Stimulated activated CD4-positive, alpha-beta T cell treated with anti-CD3 and anti-CD28 coated beads, TNF-alpha, amount 100 ng/mL, for 48 hours (primary cell): ENCODE measurements at regions not wholly inside any gene's neighbourhood (a gene's known extent, or its start where the extent isn't known, plus 50 kb on each side); places are given as distances from the start of the nearest gene placed in this dataset.

Source experiments
- DNase-seq, 3 donors: peaks; one replicate each; pipeline ENCODE4 v3.0.0-alpha.2; 2020; ENCODE audit warnings: low read depth in 3 of 3

GRCh38 chr6:156160007-156160794 lies 617.0 kb upstream of the ARID1B start:
- DNase-seq = no peak

- DNase-seq = no peak
These were observed 622.3 kb upstream of the ARID1B start for GRCh38 chr6:156154896-156155295.

- no peak for DNase-seq
These were observed 626.8 kb upstream of the ARID1B start for GRCh38 chr6:156150391-156150790.

DNA sequence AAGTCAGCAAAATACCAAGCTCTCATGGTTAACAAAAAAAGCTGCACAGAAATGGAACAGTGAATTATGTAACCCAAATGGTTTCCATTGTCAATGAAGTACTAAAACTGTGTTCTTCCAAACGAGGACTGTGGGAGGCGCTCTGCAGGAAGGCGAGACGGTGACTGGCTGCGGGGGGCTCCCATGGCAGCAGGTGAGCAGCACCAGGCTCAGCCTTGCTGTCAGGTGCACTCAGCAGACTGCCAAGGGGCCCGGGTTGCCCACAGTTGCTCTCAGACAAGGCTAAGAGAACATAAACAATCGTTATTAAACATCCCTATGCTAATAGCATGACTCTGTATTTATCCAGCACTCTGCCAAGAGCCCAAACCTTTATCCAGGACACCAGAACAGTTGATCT lies 630.3 kb upstream of the ARID1B start:
- DNase-seq = no peak

- no peak for DNase-seq
These were observed 645.8 kb upstream of the ARID1B start for GRCh38 chr6:156131221-156131903.

GRCh38 chr6:156126535-156126934 lies 650.6 kb upstream of the ARID1B start:
- no peak for DNase-seq

DNA sequence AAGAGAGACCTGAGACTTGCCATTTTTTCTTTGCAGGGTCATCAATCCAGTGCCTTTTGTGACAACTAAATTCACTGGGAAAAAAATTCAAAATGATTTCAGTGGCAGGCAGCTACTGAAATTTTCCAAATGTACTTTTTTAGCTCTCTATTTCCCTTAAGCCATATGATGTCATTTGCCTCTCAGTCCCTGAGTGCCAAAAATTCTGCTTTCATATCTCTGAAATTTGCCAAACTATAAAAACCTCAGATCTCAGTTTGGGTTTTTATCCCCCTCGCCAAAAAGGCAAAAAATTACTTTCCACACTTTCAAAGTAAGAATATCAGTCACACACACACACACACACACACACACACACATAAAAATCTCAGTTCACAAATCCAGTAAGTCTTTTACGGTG lies 651.3 kb upstream of the ARID1B start:
- DNase-seq = no peak

DNA sequence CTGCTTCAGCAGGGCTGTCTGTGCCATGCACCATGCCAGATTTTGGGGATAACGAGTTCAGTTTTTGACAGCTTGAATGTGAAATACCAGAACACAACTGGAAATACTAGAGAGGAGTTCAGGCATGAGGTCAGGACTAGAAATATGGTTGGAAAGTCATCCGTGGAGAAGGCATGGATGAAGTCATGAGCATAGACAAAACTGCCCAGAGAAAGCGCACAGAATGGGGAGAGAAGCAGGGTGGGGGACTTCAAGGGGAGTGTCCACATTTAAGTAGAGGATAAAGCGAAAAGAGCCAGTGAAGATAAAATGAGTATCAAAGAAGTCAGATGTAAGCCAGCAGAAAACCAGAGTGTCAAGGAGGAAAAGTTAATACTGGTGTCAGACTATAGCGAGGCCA lies 653.4 kb upstream of the ARID1B start:
- DNase-seq = no peak

DNA sequence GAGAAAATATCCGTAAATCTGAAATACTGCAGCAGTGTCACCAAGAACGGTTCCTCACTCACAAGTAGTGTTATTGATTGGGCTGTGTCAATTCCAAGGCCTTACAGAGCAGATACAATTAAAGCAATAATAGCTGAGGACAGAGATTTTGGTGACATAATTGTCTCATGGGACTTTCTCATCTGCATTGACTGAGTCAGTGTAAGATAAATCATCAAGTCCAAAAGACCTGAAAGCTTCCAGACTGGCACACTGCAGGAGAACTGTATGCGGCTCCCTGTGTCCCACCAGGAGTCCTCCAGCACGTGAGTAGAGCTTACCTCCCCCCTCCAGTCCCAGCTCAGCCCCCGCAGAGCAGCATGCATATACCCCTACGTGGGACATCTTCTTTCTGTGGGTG lies 655.2 kb upstream of the ARID1B start:
- no peak for DNase-seq

DNA sequence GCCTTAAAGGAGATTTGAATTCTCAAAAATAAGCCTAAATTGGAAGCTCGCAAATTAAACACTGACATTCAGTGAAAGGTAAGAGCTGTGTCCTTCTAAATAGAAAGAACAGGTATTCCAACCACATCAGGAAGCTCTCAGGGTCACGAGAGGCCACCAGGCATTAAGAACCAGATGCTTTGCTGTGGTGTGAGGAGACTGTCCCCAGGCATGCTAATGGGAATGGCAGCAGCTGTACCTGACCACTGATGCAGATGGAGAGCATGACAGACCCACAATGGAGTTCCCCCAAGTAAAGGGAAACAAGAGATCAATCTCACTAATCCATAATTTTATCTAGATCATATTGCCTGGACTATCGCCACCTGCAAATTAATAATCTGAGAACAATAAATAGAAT lies 658.9 kb upstream of the NOX3 start:
- no peak for DNase-seq

- DNase-seq = no peak
These were observed 658.0 kb upstream of the NOX3 start for GRCh38 chr6:156113631-156114030.

DNA sequence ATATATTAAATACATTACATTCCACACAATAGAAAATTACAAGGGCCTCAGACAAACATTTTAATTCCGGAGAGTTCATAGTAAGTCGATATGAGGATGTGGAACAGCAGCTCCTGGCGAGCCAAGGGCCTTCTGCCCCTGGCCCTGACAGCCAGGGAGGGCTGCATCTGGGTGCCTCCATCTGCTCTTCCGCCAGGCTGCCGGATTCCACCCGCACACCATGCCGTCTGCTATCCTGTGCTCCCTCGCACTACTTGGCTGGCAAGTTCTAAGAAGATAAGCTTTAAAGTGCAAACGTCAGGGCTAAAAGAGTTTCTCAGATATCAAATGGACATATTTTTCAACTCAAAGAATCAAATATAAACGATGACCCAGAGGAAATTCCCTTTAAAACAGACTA lies 656.3 kb upstream of the NOX3 start:
- no peak for DNase-seq

- DNase-seq = no peak
These were observed 654.6 kb upstream of the NOX3 start for GRCh38 chr6:156110249-156110648.

- DNase-seq = no peak
These were observed 654.1 kb upstream of the NOX3 start for GRCh38 chr6:156109713-156110112.

DNA sequence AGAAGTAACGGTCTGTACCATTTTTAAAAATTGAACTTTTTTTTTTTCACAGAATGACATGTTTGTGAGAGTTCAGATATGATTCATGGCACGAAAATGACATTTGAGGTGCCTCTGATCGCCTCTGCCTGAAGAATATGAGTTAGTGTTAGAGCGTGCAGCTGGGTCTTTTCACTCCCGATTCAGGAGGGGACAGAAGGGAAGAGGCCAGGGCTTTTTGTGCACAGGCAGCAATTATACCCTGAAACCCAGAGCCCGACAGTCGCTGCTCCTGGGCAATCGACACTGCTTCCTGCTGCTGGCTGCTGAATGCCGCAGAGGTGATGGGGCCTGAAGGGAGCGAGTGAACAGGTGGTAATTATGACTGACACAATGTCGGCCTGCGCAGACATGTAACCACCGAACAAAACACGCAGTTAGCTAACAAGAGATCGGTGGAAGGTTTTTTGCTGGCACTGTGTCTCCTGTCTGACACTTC lies 652.0 kb upstream of the NOX3 start:
- DNase-seq = no peak

- no peak for DNase-seq
These were observed 646.5 kb upstream of the NOX3 start for GRCh38 chr6:156102129-156102528.

DNA sequence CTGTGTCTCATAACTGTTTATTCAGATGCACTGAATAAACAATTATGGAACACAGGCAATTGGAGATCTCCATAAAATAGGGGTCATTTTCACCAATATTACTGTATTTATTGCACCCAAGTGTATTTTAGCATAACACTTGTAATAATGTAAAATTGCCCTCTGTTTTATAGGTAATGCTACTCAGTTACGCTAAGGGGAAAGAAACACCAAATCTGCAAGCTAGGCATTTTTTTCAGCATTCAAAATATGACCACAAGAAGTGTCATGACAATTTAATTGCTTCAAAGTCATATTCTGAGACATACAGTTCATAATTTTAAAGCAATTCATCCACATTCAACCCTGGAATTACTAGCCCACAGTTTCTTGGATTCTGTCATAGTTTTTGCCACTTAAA lies 643.2 kb upstream of the NOX3 start:
- no peak for DNase-seq

DNA sequence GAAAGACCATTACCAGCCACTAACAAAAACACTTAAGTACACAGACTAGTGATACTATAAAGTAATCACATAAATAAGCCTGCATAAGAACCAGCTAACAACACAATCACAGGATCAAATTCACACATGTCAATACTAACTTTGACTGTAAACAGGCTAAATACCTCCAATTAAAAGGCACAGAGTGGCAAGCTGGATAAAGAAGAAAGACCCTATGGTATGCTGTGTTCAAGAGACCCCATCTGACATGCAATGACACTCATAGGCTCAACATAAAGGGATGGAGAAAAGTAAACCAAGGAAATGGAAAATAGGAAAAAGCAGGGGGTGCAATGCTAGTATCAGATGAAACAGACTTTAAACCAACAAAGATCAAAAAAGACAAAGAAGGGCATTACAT lies 631.8 kb upstream of the NOX3 start:
- no peak for DNase-seq

DNA sequence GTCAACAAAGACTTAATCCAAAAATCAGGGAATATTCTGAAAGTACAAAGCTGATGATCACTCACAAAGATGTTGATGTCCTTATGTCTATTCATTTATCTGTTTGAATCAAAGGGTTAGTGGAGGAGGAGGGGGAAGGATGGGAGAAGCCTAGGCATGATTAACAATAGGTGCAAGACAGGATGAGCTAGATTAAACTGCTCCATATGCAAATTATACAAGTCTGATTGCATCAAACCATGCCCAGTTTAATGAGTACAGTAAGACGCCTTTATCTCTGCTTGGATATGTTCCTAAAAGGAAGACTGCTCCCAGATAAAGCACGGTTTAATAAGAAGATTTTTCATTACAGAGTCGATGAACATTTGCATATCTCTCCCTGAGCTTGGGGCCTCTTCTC lies 626.4 kb upstream of the NOX3 start:
- DNase-seq = no peak

DNA sequence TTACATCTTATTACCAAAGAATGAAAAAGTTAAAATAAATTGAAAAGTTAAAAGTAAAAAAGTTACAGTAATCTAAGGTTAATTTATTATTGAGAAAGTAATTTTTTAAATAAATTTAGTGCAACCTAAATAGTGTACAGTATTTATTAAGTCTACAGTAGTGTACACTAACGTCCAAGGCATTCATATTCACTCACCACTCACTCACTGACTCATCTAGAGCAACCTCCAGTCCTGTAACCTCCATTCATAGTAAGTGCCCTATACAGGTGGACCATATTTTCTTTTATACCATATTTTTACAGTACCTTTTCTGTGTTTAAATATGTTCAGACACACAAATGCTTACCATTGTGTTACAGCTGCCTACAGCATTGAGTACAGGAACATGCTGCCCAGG lies 624.7 kb upstream of the NOX3 start:
- no peak for DNase-seq

GRCh38 chr6:156068881-156069280 lies 613.2 kb upstream of the NOX3 start:
- no peak for DNase-seq

GRCh38 chr6:156065849-156066248 lies 610.2 kb upstream of the NOX3 start:
- no peak for DNase-seq

DNA sequence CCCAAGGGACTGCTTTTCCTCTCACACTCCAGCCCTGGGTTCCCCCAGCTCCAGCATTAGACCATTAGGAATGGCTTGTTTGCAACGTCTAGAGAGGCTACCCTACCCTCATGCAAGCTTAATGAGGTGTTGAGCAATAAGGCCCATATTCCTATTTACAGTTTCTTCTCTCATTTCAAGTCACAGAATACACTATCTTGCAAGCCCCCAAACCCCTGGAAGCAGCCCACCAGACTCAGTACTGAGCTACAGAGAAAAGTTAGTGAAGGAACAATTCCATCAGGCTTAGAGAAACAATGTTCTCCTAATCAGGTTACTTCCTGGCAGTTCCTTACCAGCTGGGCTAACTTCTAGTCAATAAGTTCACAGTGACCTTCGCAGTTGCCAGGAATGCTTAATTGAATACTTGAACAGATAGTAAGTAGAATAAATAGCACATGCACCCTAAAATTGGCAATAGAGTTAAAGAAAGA lies 606.5 kb upstream of the NOX3 start:
- no peak for DNase-seq
